WTC11 (cell line): ENCODE measurements at regions not wholly inside any gene's neighbourhood (a gene's known extent, or its start where the extent isn't known, plus 50 kb on each side); places are given as distances from the start of the nearest gene placed in this dataset.

Source experiments
- ATAC-seq: fragments of 200-7000 bp; cut with Tn5 transposase; 2 replicates; pipeline ENCODE4 v1.10.0; 2021; ENCODE audit warnings: mild to moderate bottlenecking, moderate library complexity
- CTCF ChIA-PET: fragments of 300-600 bp; sonication (Branson Sonifier 250); formaldehyde crosslinking; loops from one replicate; lab custom pipeline; 2021; ENCODE audit warnings: antibody characterized with exemption; lab: Charles Lee
- POLR2A ChIA-PET: fragments of 350-600 bp; sonication (Branson Sonifier 250); formaldehyde crosslinking; loops from one replicate; lab custom pipeline; 2021; ENCODE audit warnings: antibody characterized with exemption; lab: Charles Lee
- DNase-seq: peaks from one replicate; pipeline ENCODE4 v3.0.0; 2021; ENCODE audit warnings: low spot score
- H3K27ac Mint-ChIP-seq: 2 replicates; pipeline ENCODE4 v1.8.0; 2021; ENCODE audit warnings: mixed read lengths
- H3K27me3 Mint-ChIP-seq: 2 replicates; pipeline ENCODE4 v1.8.0; 2021; ENCODE audit warnings: low read depth, mild to moderate bottlenecking, moderate library complexity, mixed read lengths
- H3K36me3 Mint-ChIP-seq: 2 replicates; pipeline ENCODE4 v1.8.0; 2021; ENCODE audit warnings: mixed read lengths
- H3K4me1 Mint-ChIP-seq: 2 replicates; pipeline ENCODE4 v1.8.0; 2022; ENCODE audit warnings: mixed read lengths
- H3K4me3 Mint-ChIP-seq: 2 replicates; pipeline ENCODE4 v1.8.0; 2021; ENCODE audit warnings: mild to moderate bottlenecking, moderate library complexity, mixed read lengths
- H3K9me3 Mint-ChIP-seq: 2 replicates; pipeline ENCODE4 v1.8.0; 2021; ENCODE audit warnings: mixed read lengths
- ETV6 ChIP-seq: sonication (generic); formaldehyde crosslinking; IDR thresholded peaks from 2 replicates; pipeline ENCODE4 v1.8.1; 2022; ENCODE audit warnings: mild to moderate bottlenecking, missing genetic modification reagents
- IRF2 ChIP-seq: sonication (generic); formaldehyde crosslinking; IDR thresholded peaks from 2 replicates; pipeline ENCODE4 v1.8.0; 2022; ENCODE audit warnings: low read depth, missing genetic modification reagents, borderline replicate concordance
- NR1H2 ChIP-seq: sonication (generic); formaldehyde crosslinking; IDR thresholded peaks from 2 replicates; pipeline ENCODE4 v1.9.0; 2021; ENCODE audit warnings: mild to moderate bottlenecking, moderate library complexity, missing genetic modification reagents
- NR2C2 ChIP-seq: sonication (generic); formaldehyde crosslinking; IDR thresholded peaks from 2 replicates; pipeline ENCODE4 v1.8.0; 2022; ENCODE audit warnings: mild to moderate bottlenecking, missing genetic modification reagents
- NR3C1 ChIP-seq: sonication (generic); formaldehyde crosslinking; conservative IDR thresholded peaks from 2 replicates; pipeline ENCODE4 v1.8.1; 2023; ENCODE audit warnings: low read depth, mild to moderate bottlenecking, missing genetic modification reagents
- SMAD3 ChIP-seq: sonication (generic); formaldehyde crosslinking; IDR thresholded peaks from 2 replicates; pipeline ENCODE4 v1.8.0; 2022; ENCODE audit warnings: missing genetic modification reagents, mild to moderate bottlenecking, borderline replicate concordance
- SOX15 ChIP-seq: fragments of 250-450 bp; sonication (Bioruptor Pico); IDR thresholded peaks from 2 replicates; pipeline ENCODE4 v1.9.0; 2021; ENCODE audit warnings: mild to moderate bottlenecking
- ZBTB21 ChIP-seq: sonication (generic); formaldehyde crosslinking; IDR thresholded peaks from 2 replicates; pipeline ENCODE4 v1.8.1; 2023; ENCODE audit warnings: mild to moderate bottlenecking, missing genetic modification reagents, borderline replicate concordance
- ZNF423 ChIP-seq: fragments of 250-450 bp; sonication (Bioruptor Pico); IDR thresholded peaks from 2 replicates; pipeline ENCODE4 v2.1.2; 2022; ENCODE audit warnings: mild to moderate bottlenecking, moderate library complexity
- TF ChIP-seq, protein P1 (sequence below): fragments of 250-450 bp; sonication (Bioruptor Pico); IDR thresholded peaks from 2 replicates; pipeline ENCODE4 v1.9.0; 2021; ENCODE audit warnings: moderate library complexity, mild to moderate bottlenecking, inconsistent platforms, borderline replicate concordance
- TF ChIP-seq, protein P2 (sequence below): sonication (generic); formaldehyde crosslinking; IDR thresholded peaks from 2 replicates; pipeline ENCODE4 v1.8.1; 2023; ENCODE audit warnings: mild to moderate bottlenecking, missing genetic modification reagents
- TF ChIP-seq, protein P3 (sequence below): sonication (generic); formaldehyde crosslinking; IDR thresholded peaks from 2 replicates; pipeline ENCODE4 v1.8.1; 2023; ENCODE audit warnings: mild to moderate bottlenecking, missing genetic modification reagents
- TF ChIP-seq, protein P4 (sequence below): sonication (generic); formaldehyde crosslinking; IDR thresholded peaks from 2 replicates; pipeline ENCODE4 v1.8.0; 2022; ENCODE audit warnings: mild to moderate bottlenecking, missing genetic modification reagents
- TF ChIP-seq, protein P5 (sequence below): fragments of 250-450 bp; sonication (Bioruptor Pico); conservative IDR thresholded peaks from 2 replicates; pipeline ENCODE4 v1.9.0; 2021; ENCODE audit warnings: mild to moderate bottlenecking
- TF ChIP-seq, protein P6 (sequence below): sonication (generic); formaldehyde crosslinking; IDR thresholded peaks from 2 replicates; pipeline ENCODE4 v1.8.0; 2022; ENCODE audit warnings: mild to moderate bottlenecking, missing genetic modification reagents
- TF ChIP-seq, protein P7 (sequence below): sonication (generic); formaldehyde crosslinking; IDR thresholded peaks from 2 replicates; pipeline ENCODE4 v1.8.0; 2022; ENCODE audit warnings: mild to moderate bottlenecking, missing genetic modification reagents
- TF ChIP-seq, protein P8 (sequence below): sonication (generic); formaldehyde crosslinking; IDR thresholded peaks from 2 replicates; pipeline ENCODE4 v1.8.1; 2023; ENCODE audit warnings: mild to moderate bottlenecking, moderate library complexity, missing genetic modification reagents
- TF ChIP-seq, protein P9 (sequence below): sonication (generic); formaldehyde crosslinking; IDR thresholded peaks from 2 replicates; pipeline ENCODE4 v1.8.1; 2023; ENCODE audit warnings: mild to moderate bottlenecking, missing genetic modification reagents, moderate library complexity

DNA sequence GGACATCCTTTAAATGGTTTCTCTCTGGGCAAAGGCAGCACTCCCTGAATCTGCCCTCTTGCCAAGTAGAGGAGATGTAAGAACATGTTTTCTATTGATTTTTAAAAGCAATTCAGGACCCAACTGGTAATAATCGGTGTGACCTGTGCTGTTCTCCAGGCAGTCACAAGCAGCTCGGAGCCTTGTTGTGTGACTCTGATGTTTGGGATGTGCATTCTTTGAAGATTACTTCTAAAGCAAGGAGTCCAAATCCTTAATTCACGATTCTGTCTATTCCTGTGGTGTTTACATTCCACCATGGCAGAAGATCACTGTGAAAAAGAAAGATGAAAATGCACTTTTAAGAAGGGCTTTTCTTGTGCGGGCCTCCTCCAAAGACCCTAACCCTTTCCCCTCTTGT is 122.3 kb upstream of the ZNF536 start (continued):
- TF ChIP-seq, protein P1, sequence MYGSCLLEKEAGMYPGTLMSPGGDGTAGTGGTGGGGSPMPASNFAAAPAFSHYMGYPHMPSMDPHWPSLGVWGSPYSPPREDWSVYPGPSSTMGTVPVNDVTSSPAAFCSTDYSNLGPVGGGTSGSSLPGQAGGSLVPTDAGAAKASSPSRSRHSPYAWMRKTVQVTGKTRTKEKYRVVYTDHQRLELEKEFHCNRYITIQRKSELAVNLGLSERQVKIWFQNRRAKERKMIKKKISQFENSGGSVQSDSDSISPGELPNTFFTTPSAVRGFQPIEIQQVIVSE (CRISPR knock-in tag), result no peak
- no peak for TF ChIP-seq ETV6
- TF ChIP-seq, protein P2, sequence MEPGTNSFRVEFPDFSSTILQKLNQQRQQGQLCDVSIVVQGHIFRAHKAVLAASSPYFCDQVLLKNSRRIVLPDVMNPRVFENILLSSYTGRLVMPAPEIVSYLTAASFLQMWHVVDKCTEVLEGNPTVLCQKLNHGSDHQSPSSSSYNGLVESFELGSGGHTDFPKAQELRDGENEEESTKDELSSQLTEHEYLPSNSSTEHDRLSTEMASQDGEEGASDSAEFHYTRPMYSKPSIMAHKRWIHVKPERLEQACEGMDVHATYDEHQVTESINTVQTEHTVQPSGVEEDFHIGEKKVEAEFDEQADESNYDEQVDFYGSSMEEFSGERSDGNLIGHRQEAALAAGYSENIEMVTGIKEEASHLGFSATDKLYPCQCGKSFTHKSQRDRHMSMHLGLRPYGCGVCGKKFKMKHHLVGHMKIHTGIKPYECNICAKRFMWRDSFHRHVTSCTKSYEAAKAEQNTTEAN (CRISPR knock-in tag), result no peak
- no peak for TF ChIP-seq ZBTB21 (CRISPR knock-in tag)
- TF ChIP-seq SOX15 (CRISPR knock-in tag), result no peak
- TF ChIP-seq, protein P3, sequence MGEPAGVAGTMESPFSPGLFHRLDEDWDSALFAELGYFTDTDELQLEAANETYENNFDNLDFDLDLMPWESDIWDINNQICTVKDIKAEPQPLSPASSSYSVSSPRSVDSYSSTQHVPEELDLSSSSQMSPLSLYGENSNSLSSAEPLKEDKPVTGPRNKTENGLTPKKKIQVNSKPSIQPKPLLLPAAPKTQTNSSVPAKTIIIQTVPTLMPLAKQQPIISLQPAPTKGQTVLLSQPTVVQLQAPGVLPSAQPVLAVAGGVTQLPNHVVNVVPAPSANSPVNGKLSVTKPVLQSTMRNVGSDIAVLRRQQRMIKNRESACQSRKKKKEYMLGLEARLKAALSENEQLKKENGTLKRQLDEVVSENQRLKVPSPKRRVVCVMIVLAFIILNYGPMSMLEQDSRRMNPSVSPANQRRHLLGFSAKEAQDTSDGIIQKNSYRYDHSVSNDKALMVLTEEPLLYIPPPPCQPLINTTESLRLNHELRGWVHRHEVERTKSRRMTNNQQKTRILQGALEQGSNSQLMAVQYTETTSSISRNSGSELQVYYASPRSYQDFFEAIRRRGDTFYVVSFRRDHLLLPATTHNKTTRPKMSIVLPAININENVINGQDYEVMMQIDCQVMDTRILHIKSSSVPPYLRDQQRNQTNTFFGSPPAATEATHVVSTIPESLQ (CRISPR knock-in tag), result no peak
- TF ChIP-seq NR1H2 (CRISPR knock-in tag), result no peak
- TF ChIP-seq NR3C1 (CRISPR knock-in tag), result no peak

DNA sequence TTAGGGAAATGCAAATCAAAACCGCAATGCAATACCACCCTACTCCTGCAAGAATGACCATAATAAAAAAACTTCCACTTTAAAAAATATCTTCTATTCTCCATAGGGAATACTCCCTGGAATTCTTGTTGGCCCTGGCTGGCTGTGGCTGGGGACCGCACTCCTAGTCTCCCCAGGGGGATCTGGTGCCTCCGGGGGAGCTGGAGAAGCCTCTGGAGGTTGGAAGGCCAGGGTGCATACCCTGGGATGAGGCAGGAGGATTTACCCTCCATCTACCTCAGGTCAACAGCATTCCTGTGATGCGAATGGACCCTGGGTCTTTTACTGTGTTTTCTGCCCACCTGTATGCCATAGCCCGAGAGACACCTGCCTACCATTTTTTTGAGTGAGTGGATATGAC is 120.0 kb upstream of the ZNF536 start:
- DNase-seq (no peak), ATAC-seq (no peak)
- Mint-ChIP-seq H3K4me3 (no peak overlapping the region), H3K9me3 (no peaks in the 10 kb centered on the region), H3K27me3 (no peaks in the 10 kb centered on the region; the same call in 1 of the 2 replicates), H3K27ac (no peak overlapping the region), H3K4me1 (peaks cover 47% of the 10 kb centered on the region), H3K36me3 (no peaks in the 10 kb centered on the region)
- ChIA-PET POLR2A (no interaction called here), CTCF (no interaction called here)
- TF ChIP-seq, protein P4, sequence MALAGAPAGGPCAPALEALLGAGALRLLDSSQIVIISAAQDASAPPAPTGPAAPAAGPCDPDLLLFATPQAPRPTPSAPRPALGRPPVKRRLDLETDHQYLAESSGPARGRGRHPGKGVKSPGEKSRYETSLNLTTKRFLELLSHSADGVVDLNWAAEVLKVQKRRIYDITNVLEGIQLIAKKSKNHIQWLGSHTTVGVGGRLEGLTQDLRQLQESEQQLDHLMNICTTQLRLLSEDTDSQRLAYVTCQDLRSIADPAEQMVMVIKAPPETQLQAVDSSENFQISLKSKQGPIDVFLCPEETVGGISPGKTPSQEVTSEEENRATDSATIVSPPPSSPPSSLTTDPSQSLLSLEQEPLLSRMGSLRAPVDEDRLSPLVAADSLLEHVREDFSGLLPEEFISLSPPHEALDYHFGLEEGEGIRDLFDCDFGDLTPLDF, result no peak
- TF ChIP-seq, protein P5, sequence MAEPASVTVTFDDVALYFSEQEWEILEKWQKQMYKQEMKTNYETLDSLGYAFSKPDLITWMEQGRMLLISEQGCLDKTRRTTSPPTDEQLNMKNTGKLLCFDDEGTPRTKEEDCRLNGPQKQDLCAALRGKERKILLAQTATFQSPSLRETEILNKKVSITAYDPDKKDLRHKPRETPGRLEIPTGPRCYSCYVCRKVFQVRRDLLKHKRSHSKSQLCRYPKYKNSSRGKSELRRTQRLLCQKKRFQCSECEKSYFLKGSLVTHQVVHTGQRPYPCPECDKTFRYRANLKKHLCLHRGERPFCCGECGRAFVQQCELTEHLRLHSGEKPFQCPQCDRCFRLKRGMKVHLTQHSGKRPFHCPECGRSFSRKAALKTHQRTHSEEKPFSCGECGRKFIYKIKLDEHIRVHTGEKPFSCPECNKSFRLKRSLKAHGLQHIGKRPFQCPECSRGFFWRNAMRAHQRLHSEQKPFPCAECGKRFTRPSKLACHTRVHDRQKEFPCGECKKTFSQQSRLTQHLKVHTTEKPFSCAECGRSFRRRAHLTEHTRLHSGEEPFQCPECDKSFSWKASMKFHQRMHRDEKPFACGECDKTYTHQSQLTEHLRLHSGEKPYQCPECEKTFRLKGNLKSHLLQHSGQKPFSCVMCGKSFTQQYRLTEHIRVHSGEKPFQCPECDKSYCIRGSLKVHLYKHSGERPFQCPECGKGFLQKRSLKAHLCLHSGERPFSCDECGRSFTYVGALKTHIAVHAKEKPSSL (CRISPR knock-in tag), result no peak

DNA sequence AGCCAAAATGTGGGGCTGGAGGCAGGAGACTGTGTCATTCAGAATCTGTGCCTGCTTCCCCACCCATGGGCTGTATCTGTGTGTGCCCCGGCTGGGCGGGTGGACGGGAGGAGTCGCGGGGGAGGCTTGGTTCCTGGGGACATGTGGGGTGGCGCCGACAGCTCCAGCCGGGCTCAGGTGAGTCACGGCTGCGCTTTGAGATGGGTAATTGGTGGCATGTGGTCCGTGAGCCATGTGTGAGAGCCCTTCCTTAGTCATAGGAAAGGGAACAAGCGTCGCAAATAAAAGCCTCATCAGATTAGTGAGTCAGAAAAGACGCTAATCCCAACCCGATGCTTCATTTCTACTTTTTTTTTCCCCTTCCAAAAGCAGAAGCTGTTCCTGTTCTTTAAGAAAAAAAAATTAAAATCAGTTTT is 118.6 kb upstream of the ZNF536 start:
- no peaks in the 10 kb centered on the region for H3K27me3 Mint-ChIP-seq
- H3K4me1 Mint-ChIP-seq, result peaks cover 50% of the 10 kb centered on the region
- CTCF ChIA-PET, result no interaction called here
- H3K9me3 Mint-ChIP-seq, result 0 out of 2 replicates have a peak, but pooled peaks cover 4% of the 10 kb centered on the region
- H3K36me3 Mint-ChIP-seq, result no peaks in the 10 kb centered on the region
- POLR2A ChIA-PET, result no interaction called here
- no peak overlapping the region for H3K4me3 Mint-ChIP-seq
- no peak overlapping the region for H3K27ac Mint-ChIP-seq
- ATAC-seq, result no peak
- no peak for DNase-seq
- no peak for TF ChIP-seq IRF2
- TF ChIP-seq SMAD3 (CRISPR knock-in tag), result no peak
- TF ChIP-seq ETV6, result no peak
- TF ChIP-seq, protein P6, sequence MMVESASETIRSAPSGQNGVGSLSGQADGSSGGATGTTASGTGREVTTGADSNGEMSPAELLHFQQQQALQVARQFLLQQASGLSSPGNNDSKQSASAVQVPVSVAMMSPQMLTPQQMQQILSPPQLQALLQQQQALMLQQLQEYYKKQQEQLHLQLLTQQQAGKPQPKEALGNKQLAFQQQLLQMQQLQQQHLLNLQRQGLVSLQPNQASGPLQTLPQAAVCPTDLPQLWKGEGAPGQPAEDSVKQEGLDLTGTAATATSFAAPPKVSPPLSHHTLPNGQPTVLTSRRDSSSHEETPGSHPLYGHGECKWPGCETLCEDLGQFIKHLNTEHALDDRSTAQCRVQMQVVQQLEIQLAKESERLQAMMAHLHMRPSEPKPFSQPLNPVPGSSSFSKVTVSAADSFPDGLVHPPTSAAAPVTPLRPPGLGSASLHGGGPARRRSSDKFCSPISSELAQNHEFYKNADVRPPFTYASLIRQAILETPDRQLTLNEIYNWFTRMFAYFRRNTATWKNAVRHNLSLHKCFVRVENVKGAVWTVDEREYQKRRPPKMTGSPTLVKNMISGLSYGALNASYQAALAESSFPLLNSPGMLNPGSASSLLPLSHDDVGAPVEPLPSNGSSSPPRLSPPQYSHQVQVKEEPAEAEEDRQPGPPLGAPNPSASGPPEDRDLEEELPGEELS (CRISPR knock-in tag), result no peak
- TF ChIP-seq, protein P4, result no peak
- TF ChIP-seq ZBTB21 (CRISPR knock-in tag), result no peak
- TF ChIP-seq, protein P7, sequence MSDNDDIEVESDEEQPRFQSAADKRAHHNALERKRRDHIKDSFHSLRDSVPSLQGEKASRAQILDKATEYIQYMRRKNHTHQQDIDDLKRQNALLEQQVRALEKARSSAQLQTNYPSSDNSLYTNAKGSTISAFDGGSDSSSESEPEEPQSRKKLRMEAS (CRISPR knock-in tag), result no peak
- TF ChIP-seq, protein P8, sequence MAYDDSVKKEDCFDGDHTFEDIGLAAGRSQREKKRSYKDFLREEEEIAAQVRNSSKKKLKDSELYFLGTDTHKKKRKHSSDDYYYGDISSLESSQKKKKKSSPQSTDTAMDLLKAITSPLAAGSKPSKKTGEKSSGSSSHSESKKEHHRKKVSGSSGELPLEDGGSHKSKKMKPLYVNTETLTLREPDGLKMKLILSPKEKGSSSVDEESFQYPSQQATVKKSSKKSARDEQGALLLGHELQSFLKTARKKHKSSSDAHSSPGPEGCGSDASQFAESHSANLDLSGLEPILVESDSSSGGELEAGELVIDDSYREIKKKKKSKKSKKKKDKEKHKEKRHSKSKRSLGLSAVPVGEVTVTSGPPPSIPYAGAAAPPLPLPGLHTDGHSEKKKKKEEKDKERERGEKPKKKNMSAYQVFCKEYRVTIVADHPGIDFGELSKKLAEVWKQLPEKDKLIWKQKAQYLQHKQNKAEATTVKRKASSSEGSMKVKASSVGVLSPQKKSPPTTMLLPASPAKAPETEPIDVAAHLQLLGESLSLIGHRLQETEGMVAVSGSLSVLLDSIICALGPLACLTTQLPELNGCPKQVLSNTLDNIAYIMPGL (CRISPR knock-in tag), result no peak
- TF ChIP-seq, protein P9, sequence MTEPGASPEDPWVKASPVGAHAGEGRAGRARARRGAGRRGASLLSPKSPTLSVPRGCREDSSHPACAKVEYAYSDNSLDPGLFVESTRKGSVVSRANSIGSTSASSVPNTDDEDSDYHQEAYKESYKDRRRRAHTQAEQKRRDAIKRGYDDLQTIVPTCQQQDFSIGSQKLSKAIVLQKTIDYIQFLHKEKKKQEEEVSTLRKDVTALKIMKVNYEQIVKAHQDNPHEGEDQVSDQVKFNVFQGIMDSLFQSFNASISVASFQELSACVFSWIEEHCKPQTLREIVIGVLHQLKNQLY (CRISPR knock-in tag), result no peak
- no peak for TF ChIP-seq ZNF423 (CRISPR knock-in tag)
- TF ChIP-seq NR2C2 (CRISPR knock-in tag), result no peak
